C4-2B (cell line): ENCODE measurements at regions not wholly inside any gene's neighbourhood (a gene's known extent, or its start where the extent isn't known, plus 50 kb on each side); places are given as distances from the start of the nearest gene placed in this dataset.

Experiments used
- H3K27ac ChIP-seq: fragments of 450-650 bp; 2 replicates; pipeline ENCODE4 v1.5.1; 2017
- CTCF ChIP-seq: fragments of 450-650 bp; conservative IDR thresholded peaks from 2 replicates; pipeline ENCODE4 v1.5.1; 2017; ENCODE audit warnings: mild to moderate bottlenecking
- ZFX ChIP-seq: fragments of 450-650 bp; IDR thresholded peaks from 2 replicates; pipeline ENCODE4 v1.6.1; 2017

DNA sequence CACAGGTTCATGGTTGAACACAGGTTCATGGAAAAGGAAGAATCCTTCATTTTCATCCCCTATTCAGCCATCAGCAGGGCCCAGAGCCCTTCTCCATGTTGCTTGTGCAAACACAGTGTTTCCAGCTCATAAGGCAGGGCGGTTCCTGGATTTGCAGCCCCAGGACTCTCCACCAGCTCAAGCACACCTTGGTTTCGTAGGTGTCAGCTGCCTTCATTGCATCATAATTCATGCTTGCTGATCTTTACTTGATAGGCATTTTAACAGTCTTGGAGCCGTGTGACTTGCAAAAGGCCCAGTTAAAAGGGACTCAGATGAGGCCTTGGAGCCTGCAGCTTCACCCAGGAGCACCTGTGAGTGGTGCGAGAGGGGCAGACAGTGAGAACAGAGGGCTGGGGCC, 318.1 kb upstream of the B3GAT1 start:
- TF ChIP-seq ZFX (no peak), CTCF (no peak)
- H3K27ac ChIP-seq: no peak overlapping the region

- TF ChIP-seq ZFX: no peak
- TF ChIP-seq CTCF: no peak
- no peak overlapping the region for H3K27ac ChIP-seq
Measured at GRCh38 chr11:134728186-134728585, 316.1 kb upstream of the B3GAT1 start.

GRCh38 chr11:134727636-134728035, 315.6 kb upstream of the B3GAT1 start:
- no peak overlapping the region for H3K27ac ChIP-seq
- TF ChIP-seq CTCF: no peak
- TF ChIP-seq ZFX: no peak

DNA sequence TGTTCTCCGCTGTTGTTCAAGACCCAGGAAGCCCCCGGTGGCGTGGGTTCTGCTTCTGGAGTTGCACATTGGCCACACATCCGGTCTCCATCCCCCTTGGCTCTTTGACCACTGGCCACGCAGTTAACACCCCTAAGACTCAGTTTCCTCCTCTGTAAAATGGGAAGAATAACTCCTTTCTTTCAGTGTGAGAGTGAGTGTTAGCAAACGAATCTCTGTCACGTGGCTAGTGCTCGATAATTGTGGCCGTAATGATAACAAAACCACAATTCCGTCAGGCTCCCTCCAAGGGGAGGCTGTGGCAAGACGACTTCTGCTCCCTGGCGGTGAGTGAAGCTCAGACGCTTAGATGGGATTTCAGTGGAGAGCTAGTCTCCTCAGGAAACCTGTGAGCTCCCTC, 315.2 kb upstream of the B3GAT1 start:
- no peak overlapping the region for H3K27ac ChIP-seq
- TF ChIP-seq CTCF: no peak
- TF ChIP-seq ZFX: no peak

GRCh38 chr11:134725716-134726639, 313.9 kb upstream of the B3GAT1 start:
- TF ChIP-seq ZFX: no peak
- TF ChIP-seq CTCF: peak; percentile 92
- no peak overlapping the region for H3K27ac ChIP-seq

DNA sequence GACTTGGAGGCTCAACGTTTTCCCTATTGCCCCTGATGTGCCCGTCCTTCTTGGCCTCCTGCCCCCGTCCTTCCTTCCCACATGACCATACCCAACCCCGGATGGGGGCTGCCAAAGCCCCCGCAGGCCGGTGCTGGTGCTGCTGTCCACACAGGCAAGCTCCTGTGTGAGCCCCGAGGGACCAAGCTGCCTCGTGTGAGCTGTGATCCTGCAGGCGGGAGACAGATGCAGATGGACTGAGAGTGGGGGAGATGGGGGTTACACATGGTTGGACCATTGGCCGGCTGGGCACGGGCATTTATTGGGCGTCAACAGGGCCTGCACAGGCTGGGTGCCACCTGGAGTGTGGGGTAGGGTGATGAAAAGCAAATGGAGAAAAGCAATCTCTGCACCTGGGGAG, 313.2 kb upstream of the B3GAT1 start:
- TF ChIP-seq ZFX (no peak), CTCF (no peak)

DNA sequence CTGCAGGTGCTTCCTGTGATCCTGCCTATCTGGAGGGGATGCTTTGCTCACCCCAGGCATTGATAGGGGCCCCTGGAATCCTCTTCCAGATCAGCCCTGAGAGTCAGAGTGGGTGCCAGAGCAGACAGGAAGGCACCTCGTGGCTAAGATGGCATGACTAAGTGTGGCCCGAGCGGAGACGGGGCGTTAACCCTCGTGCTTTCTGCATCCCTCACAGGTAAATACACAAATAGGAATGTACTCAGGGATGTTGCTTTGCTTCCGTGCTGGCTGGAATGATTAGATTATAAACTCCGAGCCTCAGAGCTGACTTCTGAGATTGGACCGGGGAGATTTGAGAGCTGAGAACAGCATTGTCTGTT, 312.7 kb upstream of the B3GAT1 start:
- no peak for TF ChIP-seq ZFX
- no peak for TF ChIP-seq CTCF
- no peak overlapping the region for H3K27ac ChIP-seq

More for the DNA sequence above, 313.2 kb upstream of the B3GAT1 start:
- no peak overlapping the region for H3K27ac ChIP-seq
